HL-60/S4 (cell line): ENCODE measurements at regions not wholly inside any gene's neighbourhood (a gene's known extent, or its start where the extent isn't known, plus 50 kb on each side); places are given as distances from the start of the nearest gene placed in this dataset.
"Not testable (repeated sequence)": the region's sequence is repeated elsewhere in the genome, so short reads cannot be mapped to it uniquely, and the experiment has no call there.

Experiments used
- in situ Hi-C: fragments of 300-500 bp; cut with MboI; formaldehyde crosslinking; loops from 2 replicates; pipeline ENCODE4 v1.14.3; 2022; ENCODE audit warnings: low sequenced_read_pairs

GRCh38 chr18:30469091-30469490, 573.5 kb downstream of the DSC3 start:
- in situ Hi-C loops = no loop called here

DNA sequence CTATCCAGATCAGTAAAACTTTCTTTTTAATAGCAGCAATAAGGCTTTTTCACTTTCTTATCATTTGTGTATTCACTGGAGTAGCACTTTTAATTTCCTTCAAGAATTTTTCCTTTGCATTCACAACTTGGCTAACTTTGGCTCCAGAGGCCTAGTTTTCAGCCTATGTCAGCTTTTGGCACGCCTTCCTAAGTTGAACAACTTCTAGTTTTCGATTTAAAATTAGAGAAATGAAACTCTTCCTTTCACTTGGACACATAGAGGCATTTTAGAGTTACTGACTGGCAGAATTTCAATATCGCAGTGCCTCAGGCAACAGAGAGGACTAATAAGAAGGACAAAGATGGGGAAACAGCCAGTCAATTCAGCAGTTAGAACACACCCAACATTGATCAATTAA, 577.4 kb downstream of the DSC3 start:
- in situ Hi-C loops = no loop called here

- in situ Hi-C loops = no loop called here
These were observed 585.4 kb downstream of the DSC3 start for GRCh38 chr18:30457156-30457555.

DNA sequence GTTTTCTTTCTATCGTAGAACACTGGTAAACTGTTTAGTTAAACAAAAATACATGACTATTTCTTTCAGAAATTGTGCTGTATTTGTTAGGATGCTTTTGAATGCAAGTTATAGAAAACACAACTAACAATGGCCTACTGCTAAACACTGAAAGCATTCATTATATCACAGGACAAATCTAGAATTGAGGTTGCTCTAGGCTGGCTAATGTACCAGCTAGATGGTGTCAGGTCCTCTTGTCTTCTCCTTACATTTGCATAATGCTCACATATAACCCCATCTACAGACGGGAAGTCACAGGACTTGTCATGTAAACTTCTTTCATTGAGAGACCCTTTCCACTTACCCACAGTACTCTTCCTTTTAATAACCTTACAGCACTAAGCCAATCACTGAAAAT, 586.8 kb downstream of the DSC3 start:
- in situ Hi-C loops = no loop called here

DNA sequence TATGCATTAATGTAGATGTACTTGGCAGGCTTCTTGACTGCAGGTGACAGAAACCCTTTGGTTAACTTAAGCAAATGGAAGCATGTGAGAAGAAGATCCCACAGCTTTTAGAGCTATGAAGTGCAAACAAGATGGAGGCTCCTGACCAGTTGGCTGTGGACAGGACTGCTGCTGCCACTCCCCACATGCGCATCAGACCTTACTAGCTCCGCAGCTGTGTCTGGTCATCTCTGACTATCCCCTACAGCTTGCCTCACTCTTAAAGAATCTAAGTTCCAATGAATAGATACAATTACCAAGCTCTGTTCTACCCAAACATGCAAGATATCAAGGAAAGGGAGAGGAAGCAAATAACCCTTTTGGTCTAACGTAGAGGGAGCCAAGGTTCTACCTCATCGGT, 587.6 kb downstream of the DSC3 start:
- in situ Hi-C loops = no loop called here

- in situ Hi-C loops = no loop called here
These were observed 590.6 kb downstream of the DSC3 start for GRCh38 chr18:30451981-30452380.

GRCh38 chr18:30450927-30451326, 591.6 kb downstream of the DSC3 start:
- in situ Hi-C loops = no loop called here

DNA sequence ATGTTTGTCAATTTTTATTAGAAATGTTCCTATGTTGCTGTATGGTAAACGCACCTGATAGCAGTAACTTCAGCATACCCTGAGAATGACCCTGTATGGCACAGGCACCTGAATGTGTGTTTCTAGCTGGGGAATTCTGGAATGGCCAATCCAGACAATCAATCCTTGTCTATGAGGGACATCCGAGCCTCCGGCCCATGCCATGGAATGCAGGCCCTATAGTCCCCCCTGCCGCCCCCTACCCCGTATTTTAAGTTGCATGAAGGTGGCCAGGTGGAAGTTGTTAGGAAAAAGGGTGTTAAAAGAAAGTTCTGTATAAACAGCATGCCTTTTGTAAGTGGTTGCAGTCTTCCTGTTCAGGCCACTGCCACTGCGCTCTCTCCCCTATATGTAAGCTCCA, 595.9 kb downstream of the DSC3 start:
- in situ Hi-C loops = no loop called here

GRCh38 chr18:30444544-30444943, 598.0 kb downstream of the DSC3 start:
- in situ Hi-C loops = no loop called here

DNA sequence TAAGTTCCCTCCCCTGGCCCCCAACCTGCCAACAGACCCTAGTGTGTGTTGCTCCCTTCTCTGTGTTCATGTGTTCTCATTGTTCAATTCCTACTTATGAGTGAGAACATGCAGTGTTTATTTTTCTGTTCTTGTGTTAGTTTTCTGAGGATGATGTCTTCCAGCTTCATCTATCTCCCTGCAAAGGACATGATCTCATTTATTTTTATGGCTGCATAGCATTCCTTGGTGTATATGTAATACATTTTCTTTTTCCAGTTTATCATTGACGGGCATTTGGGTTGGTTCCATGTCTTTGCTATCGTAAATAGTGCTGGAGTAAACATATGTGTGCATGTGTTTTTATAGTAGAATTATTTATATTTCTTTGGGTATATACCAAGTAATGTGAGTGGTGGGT, 602.2 kb downstream of the DSC3 start:
- in situ Hi-C loops = no loop called here

DNA sequence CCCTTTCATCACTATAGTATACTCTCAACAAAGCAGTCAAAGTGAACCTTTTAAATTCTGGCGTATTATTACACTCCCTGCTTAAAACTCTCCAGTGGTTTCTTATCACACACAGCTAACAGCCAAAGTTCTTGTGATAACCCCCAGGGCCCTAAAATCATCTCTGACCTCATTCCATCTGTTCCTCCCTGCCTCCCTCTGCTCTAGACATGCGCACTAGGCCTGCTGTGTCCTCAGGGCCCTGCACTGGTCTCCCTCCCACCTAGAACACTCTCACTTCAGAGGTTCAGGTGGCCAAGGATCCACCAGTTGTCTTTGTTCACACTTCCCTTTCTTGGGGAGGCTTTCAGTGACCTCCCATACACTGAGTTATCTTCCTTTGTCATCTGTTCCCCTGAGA, 603.4 kb downstream of the DSC3 start:
- in situ Hi-C loops = no loop called here

- in situ Hi-C loops = no loop called here
These were observed 610.2 kb downstream of the DSC3 start for GRCh38 chr18:30432349-30432748.

GRCh38 chr18:30419399-30419798, 623.1 kb downstream of the DSC3 start:
- in situ Hi-C loops = not testable (repeated sequence)

DNA sequence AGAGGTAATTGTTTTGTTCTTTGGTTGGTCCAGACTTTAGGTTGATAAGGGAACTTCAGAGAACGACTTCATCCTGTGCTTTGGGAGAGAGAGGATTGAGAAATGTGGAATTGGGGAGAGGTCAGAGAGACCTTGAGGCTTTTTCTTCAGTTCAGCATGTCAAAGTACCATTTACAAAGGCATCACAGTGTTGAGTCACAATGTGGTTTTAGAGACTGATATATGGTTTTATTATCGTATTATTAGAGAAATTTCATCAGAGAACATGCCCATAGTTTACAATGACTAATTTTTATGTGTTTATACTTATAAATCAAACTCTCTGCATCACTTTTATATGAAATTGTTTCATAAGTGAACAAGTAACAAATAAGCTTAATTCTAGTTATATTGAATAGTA, 626.6 kb downstream of the DSC3 start:
- in situ Hi-C loops = no loop called here

DNA sequence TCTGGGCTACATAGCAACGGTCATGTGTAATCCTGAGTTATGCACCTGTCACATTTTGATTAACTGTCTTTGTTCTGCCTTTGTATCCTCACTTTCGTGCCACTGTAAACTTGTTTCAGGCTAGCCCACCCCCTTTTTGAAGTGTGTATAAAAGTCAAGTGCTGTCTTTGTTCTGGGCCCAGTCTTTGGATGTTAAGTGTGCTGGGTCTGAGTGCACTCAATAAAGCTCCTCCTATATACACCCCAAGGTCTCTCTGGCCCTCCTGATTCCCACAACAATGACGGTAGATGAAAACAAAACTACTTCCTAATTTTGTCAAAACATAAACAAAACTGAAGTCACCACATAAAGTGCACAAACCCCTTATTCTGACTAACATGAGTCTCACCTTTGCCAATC, 633.4 kb downstream of the DSC3 start:
- in situ Hi-C loops = no loop called here

DNA sequence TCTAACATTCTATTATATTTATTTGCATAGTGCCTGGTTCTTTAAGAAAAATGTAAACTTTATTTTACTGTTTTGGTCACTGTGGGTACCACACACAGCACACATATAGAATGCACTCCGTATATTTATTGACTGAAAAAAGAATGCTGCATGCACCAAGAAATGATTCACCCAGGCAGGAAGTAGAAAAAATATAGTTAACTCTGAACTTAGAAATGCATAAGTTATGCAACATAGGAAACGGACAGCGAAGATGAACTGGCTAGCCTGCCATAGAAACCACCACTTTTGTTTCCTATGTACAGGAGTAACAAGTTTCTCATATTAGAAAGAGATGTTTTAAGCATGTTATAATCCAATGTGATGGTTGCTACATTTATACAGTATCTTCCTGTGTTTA, 635.8 kb downstream of the DSC3 start:
- in situ Hi-C loops = no loop called here

- in situ Hi-C loops = no loop called here
These were observed 637.5 kb downstream of the DSC3 start for GRCh38 chr18:30405038-30405437.

GRCh38 chr18:30404422-30404821, 638.1 kb downstream of the DSC3 start:
- in situ Hi-C loops = no loop called here

DNA sequence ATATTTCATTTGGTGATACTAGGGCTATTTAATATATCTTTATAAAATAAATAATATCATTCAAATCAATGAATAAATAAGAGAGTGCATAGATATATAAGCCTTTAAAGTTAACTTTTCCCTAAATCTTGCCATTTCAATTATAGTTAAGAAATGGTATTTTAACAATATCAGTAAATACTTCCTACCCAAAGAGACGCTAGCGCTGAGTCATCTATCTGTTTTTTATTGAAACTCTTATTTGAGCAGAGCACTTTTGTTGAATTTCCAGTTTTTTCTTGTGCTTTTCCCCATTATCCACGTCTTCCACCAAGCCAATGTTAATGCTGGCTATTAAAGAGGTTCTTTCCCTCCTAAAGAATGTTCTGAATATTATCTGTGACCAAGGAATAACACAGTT, 639.3 kb downstream of the DSC3 start:
- in situ Hi-C loops = no loop called here

GRCh38 chr18:30387401-30387800, 655.1 kb downstream of the DSC3 start:
- in situ Hi-C loops = no loop called here

DNA sequence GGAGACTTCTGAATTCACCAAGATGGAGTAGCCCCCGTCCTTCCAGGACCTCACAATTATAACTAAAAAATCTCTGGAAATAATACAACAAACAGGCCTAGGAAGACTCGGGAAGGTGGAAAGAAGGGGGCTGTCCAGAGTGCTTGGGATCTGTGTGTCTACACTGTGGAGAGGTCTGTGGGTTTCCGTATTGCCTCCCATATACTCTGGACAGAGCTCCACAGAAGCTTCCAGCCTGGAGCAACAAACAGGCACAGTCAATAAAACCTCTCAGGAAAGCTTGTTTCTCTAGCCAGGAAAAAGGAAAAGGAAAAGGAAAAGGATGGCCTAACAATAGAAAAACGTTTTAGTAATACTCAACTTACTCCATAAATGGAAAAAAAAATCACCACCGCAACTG, 655.9 kb downstream of the DSC3 start:
- in situ Hi-C loops = no loop called here

DNA sequence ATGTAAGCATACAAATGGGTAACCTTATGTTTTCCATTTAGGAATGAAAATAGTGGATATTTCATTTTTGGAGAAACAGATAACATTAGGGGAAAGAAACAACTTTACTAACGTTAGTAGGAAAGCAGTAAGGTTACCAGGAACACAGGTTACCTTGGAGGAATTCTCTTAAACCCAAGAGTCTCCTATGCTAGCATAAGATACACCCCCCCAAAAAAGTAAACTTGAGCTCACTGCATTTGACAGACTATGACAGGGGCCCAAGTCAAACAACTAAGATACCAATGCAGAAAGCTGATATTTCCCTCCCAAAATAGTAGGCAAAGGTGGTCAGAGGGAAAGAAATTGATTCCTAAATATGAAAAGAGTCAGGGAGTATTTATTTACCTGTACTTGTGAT, 656.9 kb downstream of the DSC3 start:
- in situ Hi-C loops = no loop called here

- in situ Hi-C loops = no loop called here
These were observed 660.7 kb downstream of the DSC3 start for GRCh38 chr18:30381826-30382225.

DNA sequence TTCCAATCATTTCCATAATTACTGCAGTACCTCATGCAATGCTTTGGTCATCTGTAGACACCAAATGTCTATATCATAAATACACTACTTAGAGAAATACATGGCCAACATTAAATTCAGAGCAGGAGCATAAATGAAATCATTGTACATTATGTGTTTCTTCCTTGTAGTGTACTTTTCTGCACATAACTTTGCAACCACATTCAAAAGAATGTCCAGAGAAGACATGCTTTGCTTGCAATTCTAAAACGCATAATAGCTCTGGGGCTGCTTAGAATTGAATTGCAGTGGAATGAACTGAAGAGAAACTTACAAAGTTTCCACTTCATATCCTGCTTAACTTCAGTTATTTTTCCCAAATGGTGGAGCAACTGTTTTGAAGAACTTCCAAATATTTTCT, 664.4 kb downstream of the DSC3 start:
- in situ Hi-C loops = no loop called here
